ENCODE measurements at regions not wholly inside any gene's neighbourhood (a gene's known extent, or its start where the extent isn't known, plus 50 kb on each side); places are given as distances from the start of the nearest gene placed in this dataset.

DNA sequence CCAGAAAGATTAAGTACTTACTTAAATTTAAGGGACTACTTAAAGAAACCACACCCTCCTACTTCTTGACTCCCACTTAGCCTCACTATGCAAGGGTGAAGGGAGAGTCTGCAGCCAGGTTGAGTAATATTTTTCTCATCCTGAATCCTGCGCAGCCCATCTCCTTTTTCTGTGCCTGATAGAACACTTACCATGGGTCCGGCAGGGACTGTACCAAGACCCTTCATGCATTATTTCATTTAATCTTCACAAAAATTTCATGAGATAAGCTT lies 562.6 kb upstream of the CFAP20DC start:
- TF ChIP-seq, protein P1, sequence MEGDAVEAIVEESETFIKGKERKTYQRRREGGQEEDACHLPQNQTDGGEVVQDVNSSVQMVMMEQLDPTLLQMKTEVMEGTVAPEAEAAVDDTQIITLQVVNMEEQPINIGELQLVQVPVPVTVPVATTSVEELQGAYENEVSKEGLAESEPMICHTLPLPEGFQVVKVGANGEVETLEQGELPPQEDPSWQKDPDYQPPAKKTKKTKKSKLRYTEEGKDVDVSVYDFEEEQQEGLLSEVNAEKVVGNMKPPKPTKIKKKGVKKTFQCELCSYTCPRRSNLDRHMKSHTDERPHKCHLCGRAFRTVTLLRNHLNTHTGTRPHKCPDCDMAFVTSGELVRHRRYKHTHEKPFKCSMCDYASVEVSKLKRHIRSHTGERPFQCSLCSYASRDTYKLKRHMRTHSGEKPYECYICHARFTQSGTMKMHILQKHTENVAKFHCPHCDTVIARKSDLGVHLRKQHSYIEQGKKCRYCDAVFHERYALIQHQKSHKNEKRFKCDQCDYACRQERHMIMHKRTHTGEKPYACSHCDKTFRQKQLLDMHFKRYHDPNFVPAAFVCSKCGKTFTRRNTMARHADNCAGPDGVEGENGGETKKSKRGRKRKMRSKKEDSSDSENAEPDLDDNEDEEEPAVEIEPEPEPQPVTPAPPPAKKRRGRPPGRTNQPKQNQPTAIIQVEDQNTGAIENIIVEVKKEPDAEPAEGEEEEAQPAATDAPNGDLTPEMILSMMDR (IDR thresholded peaks at IDR 0.05) = no peak
- TF ChIP-seq POLR2A (IDR thresholded peaks at IDR 0.05) = no peak
